VCaP (cell line): ENCODE measurements at regions not wholly inside any gene's neighbourhood (a gene's known extent, or its start where the extent isn't known, plus 50 kb on each side); places are given as distances from the start of the nearest gene placed in this dataset.

Experiments used
- H3K27ac ChIP-seq: fragments of 450-650 bp; 2 replicates; pipeline ENCODE4 v1.5.1; 2017
- CTCF ChIP-seq: fragments of 450-650 bp; conservative IDR thresholded peaks from 2 replicates; pipeline ENCODE4 v1.5.1; 2017; ENCODE audit warnings: mild to moderate bottlenecking, moderate library complexity

GRCh38 chr3:34364335-34364734 is 565.9 kb downstream of the PDCD6IP start:
- H3K27ac ChIP-seq: no peak overlapping the region
- TF ChIP-seq CTCF: no peak

GRCh38 chr3:34365231-34365630 is 566.8 kb downstream of the PDCD6IP start:
- no peak overlapping the region for H3K27ac ChIP-seq
- TF ChIP-seq CTCF: no peak

- no peak overlapping the region for H3K27ac ChIP-seq
- TF ChIP-seq CTCF: no peak
Observed at GRCh38 chr3:34365771-34366170, 567.3 kb downstream of the PDCD6IP start.

- H3K27ac ChIP-seq: no peak overlapping the region
- no peak for TF ChIP-seq CTCF
Observed at GRCh38 chr3:34367521-34367920, 569.1 kb downstream of the PDCD6IP start.

GRCh38 chr3:34374521-34374920 is 576.1 kb downstream of the PDCD6IP start:
- TF ChIP-seq CTCF: no peak
- no peak overlapping the region for H3K27ac ChIP-seq

DNA sequence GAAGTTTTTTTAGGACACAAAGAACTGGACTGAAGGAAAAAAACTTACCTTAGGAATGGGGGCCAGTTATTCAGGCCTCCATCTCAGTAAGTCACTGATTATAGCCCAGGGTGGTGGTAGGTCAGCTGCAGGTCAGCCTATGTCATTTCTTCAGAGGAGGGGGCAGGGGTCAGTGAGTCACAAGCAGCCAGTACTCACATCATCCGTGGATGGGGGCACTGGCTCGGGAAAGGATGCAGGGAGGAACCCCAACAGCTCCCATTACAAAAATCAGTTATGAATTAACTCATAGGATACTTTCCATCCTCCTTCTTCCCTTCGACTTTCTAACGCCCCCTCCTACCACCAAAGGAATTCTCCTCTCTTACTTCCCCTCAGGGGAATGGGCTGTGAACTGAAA is 578.3 kb downstream of the PDCD6IP start:
- no peak for TF ChIP-seq CTCF
- no peak overlapping the region for H3K27ac ChIP-seq

GRCh38 chr3:34377961-34378360 is 579.5 kb downstream of the PDCD6IP start:
- H3K27ac ChIP-seq: no peak overlapping the region

More at GRCh38 chr3:34377961-34378360, 579.5 kb downstream of the PDCD6IP start:
- TF ChIP-seq CTCF: no peak
